SU-DHL-6 (cell line): ENCODE measurements at regions not wholly inside any gene's neighbourhood (a gene's known extent, or its start where the extent isn't known, plus 50 kb on each side); places are given as distances from the start of the nearest gene placed in this dataset.

Experiments
- EZH2phosphoT487 ChIP-seq: fragments of 200-600 bp; sonication (generic), shearing (Covaris generic); conservative IDR thresholded peaks from 2 replicates; pipeline ENCODE4 v1.6.1; 2018; ENCODE audit warnings: mild to moderate bottlenecking, antibody characterized with exemption, low read length, moderate library complexity, mixed read lengths
- TF ChIP-seq, protein P1 (sequence below): fragments of 200-600 bp; sonication (generic); IDR thresholded peaks from one replicate; pipeline ENCODE4 v1.5.1; 2017; ENCODE audit warnings: antibody characterized with exemption, mild to moderate bottlenecking, low read length, moderate library complexity; ENCODE audit not compliant: insufficient read depth, poor library complexity, severe bottlenecking

DNA sequence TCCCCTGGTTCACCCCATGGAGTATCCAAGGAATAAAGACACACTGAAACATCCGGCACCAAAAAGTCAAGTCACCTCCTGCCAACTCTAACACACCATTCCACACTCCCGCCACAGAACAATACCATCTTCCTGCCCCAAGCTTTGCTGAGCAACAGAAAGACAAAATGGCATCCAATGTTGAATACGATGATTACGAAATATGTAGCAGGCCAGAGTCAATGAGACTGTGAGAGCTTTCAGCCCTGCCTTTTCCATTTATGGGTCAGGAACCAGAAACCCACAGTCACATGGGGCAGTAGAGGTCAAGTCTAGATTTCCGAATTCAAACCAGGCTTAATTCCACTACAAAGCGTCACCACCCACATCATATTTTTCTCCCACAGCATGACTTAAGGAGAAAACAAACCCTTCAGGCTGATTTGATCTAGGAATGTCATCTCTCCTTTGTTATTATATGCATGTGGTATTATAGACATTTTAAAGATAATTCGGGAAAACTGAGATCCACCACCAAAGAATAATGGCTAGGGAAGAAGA, 249.8 kb downstream of the SETD4 start:
- TF ChIP-seq, protein P1, sequence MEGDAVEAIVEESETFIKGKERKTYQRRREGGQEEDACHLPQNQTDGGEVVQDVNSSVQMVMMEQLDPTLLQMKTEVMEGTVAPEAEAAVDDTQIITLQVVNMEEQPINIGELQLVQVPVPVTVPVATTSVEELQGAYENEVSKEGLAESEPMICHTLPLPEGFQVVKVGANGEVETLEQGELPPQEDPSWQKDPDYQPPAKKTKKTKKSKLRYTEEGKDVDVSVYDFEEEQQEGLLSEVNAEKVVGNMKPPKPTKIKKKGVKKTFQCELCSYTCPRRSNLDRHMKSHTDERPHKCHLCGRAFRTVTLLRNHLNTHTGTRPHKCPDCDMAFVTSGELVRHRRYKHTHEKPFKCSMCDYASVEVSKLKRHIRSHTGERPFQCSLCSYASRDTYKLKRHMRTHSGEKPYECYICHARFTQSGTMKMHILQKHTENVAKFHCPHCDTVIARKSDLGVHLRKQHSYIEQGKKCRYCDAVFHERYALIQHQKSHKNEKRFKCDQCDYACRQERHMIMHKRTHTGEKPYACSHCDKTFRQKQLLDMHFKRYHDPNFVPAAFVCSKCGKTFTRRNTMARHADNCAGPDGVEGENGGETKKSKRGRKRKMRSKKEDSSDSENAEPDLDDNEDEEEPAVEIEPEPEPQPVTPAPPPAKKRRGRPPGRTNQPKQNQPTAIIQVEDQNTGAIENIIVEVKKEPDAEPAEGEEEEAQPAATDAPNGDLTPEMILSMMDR: no peak
- TF ChIP-seq EZH2phosphoT487: no peak
